ENCODE measurements at regions not wholly inside any gene's neighbourhood (a gene's known extent, or its start where the extent isn't known, plus 50 kb on each side); places are given as distances from the start of the nearest gene placed in this dataset.

- TF ChIP-seq, protein P1, sequence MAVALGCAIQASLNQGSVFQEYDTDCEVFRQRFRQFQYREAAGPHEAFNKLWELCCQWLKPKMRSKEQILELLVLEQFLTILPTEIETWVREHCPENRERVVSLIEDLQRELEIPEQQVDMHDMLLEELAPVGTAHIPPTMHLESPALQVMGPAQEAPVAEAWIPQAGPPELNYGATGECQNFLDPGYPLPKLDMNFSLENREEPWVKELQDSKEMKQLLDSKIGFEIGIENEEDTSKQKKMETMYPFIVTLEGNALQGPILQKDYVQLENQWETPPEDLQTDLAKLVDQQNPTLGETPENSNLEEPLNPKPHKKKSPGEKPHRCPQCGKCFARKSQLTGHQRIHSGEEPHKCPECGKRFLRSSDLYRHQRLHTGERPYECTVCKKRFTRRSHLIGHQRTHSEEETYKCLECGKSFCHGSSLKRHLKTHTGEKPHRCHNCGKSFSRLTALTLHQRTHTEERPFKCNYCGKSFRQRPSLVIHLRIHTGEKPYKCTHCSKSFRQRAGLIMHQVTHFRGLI (tag by site-specific recombination; IDR thresholded peaks at IDR 0.05): no peak
- no peak for TF ChIP-seq ZNF280C (tag by site-specific recombination; IDR thresholded peaks at IDR 0.05)
- TF ChIP-seq, protein P2, sequence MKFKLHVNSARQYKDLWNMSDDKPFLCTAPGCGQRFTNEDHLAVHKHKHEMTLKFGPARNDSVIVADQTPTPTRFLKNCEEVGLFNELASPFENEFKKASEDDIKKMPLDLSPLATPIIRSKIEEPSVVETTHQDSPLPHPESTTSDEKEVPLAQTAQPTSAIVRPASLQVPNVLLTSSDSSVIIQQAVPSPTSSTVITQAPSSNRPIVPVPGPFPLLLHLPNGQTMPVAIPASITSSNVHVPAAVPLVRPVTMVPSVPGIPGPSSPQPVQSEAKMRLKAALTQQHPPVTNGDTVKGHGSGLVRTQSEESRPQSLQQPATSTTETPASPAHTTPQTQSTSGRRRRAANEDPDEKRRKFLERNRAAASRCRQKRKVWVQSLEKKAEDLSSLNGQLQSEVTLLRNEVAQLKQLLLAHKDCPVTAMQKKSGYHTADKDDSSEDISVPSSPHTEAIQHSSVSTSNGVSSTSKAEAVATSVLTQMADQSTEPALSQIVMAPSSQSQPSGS (tag by site-specific recombination; IDR thresholded peaks at IDR 0.05; ENCODE audit: low read depth): no peak
- no peak for TF ChIP-seq GLI2 (tag by site-specific recombination; IDR thresholded peaks at IDR 0.05; ENCODE audit: borderline replicate concordance, low read depth)
- TF ChIP-seq CTCF (tag by site-specific recombination; IDR thresholded peaks at IDR 0.05): no peak
- TF ChIP-seq ZSCAN5A (tag by site-specific recombination; IDR thresholded peaks at IDR 0.05): no peak
Observed at GRCh38 chr7:67940400-67940799, 943.8 kb downstream of the TYW1 start.

Measured in HEK293 (cell line).